Fibroblast of mammary gland (primary cell): ENCODE measurements at regions not wholly inside any gene's neighbourhood (a gene's known extent, or its start where the extent isn't known, plus 50 kb on each side); places are given as distances from the start of the nearest gene placed in this dataset.

Experiments used
- DNase-seq: peaks from one replicate; pipeline ENCODE4 v3.0.0-alpha.2; 2010; ENCODE audit warnings: low read depth
- H3K4me3 ChIP-seq: 2 replicates; pipeline ENCODE4 v1.5.1; 2011; ENCODE audit warnings: low read depth, mild to moderate bottlenecking, low read length, moderate library complexity; ENCODE audit not compliant: control insufficient read depth
- TF ChIP-seq, protein P1 (sequence below): conservative IDR thresholded peaks from 2 replicates; pipeline ENCODE4 v1.5.1; 2011; ENCODE audit warnings: low read depth, low read length, inconsistent platforms; ENCODE audit not compliant: control insufficient read depth, insufficient read depth

DNA sequence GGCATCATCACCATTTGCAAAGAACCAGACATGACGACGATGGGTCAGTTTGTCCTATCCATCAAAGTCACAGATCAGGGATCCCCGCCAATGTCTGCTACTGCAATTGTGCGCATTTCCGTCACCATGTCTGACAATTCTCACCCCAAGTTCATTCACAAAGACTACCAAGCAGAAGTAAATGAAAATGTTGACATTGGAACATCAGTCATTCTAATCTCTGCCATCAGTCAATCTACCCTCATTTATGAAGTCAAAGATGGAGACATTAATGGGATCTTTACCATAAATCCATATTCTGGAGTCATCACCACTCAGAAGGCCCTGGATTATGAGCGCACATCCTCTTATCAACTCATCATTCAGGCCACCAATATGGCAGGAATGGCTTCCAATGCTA, 171.6 kb upstream of the MTNR1B start:
- TF ChIP-seq, protein P1, sequence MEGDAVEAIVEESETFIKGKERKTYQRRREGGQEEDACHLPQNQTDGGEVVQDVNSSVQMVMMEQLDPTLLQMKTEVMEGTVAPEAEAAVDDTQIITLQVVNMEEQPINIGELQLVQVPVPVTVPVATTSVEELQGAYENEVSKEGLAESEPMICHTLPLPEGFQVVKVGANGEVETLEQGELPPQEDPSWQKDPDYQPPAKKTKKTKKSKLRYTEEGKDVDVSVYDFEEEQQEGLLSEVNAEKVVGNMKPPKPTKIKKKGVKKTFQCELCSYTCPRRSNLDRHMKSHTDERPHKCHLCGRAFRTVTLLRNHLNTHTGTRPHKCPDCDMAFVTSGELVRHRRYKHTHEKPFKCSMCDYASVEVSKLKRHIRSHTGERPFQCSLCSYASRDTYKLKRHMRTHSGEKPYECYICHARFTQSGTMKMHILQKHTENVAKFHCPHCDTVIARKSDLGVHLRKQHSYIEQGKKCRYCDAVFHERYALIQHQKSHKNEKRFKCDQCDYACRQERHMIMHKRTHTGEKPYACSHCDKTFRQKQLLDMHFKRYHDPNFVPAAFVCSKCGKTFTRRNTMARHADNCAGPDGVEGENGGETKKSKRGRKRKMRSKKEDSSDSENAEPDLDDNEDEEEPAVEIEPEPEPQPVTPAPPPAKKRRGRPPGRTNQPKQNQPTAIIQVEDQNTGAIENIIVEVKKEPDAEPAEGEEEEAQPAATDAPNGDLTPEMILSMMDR: no peak
- DNase-seq: no peak
- H3K4me3 ChIP-seq: no peak overlapping the region

DNA sequence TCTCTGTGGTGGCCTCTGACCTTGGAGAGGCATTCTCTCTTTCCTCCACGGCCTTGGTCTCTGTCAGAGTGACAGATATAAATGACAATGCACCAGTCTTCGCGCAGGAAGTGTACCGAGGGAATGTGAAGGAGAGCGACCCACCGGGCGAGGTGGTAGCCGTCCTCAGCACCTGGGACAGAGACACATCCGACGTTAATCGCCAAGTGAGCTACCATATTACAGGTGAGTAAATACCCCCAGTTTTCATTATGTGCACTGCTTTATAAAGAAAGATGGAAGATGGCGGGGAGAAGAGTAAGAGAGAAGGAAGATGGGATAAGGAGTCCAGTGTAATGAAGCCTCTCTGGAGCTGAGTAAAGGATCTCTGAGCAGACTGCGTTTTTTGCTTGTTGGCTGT, 167.8 kb upstream of the MTNR1B start:
- DNase-seq: no peak
- TF ChIP-seq, protein P1: no peak
- no peak overlapping the region for H3K4me3 ChIP-seq

DNA sequence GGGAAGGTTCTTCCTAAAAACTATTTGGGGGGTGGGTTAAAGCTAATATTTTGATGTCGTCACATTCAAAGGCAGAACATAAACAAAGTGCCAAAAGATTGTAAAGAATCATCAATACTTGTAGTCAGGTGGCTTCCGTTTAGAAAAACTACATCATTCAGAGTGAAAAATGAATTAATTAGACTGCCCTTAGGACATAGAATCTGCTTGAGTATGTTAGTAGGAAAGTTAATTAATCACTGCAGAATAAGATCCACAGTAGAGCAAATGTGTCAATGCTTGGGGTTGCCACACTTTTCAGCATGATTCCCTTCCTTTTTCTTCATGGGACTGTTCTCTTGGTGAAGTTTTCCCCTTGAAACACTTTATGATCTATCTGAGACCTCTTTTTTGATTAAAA, 166.8 kb upstream of the MTNR1B start:
- TF ChIP-seq, protein P1: no peak

DNA sequence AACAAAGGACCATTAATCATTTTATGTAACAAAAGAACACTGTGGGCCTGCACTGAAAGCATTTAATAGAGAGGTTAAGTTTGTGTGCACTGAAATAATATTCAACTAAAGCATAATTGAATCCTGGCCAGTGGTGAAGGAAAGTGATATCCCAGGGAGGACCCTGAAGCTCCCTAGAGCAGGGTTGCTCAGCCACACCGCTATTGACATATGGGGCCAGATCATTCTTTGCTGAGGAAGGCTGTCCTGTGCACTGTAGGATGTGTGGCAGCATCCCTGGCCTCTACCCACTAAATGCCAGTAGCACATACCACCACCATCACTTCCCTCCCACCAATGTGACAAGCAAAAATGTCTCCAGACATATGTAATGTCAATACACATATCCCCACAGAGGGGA, 166.1 kb upstream of the MTNR1B start:
- TF ChIP-seq, protein P1: no peak
- no peak for DNase-seq
- H3K4me3 ChIP-seq: no peak overlapping the region

More for the DNA sequence above, 166.8 kb upstream of the MTNR1B start:
- H3K4me3 ChIP-seq: no peak overlapping the region
- no peak for DNase-seq

DNA sequence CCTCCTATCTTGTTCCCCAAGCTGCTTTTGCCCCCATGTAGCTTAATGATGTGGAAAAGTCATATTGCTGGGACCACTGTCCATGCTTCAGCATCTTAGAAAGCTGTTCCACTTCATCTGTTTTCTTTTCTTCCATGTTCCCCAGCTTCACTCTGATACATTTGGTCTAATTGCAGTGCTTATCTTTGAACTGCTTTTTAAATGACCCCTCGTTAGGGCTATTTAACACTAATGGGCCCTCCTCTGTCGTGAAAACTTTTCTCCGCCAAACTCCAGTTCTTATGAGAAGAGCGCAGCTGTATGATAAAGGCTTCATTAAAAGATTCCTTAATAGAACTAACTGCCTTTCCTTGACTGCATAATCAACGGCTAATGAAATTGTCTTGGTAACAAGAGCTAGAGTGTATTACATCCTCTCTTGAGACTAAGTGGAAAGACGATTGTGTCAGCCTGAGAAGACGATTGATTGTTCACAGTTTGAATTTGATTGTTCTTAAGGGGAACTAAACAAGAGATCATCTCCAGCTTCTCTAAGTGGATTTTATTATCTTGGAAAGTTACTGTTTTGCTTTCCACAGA, 165.0 kb upstream of the MTNR1B start:
- TF ChIP-seq, protein P1: no peak
- H3K4me3 ChIP-seq: no peak overlapping the region
- DNase-seq: no peak

DNA sequence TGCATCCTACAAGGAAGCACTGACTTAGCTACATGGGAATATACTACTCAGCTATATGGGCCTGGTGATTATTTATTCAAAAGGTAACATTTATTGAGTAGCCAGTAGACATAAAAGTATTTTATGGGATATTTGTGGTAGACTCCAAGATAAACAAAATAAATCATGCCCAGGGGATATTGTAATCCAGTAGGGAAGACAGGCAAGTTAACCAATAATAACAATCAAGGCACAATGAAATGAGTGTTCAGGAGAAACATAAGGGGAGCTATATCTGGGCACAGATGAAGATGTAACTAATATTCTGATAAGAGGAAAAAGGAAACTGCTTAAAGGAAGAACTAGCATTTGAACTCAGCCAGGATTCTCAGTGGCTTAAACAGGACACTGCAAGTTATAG, 161.4 kb upstream of the MTNR1B start:
- no peak for DNase-seq
- TF ChIP-seq, protein P1: no peak
- H3K4me3 ChIP-seq: no peak overlapping the region
